GM12873 (cell line): ENCODE measurements at regions not wholly inside any gene's neighbourhood (a gene's known extent, or its start where the extent isn't known, plus 50 kb on each side); places are given as distances from the start of the nearest gene placed in this dataset.

Experiments
- CTCF ChIP-seq: IDR thresholded peaks from 2 replicates; pipeline ENCODE4 v1.5.1; 2012; ENCODE audit warnings: low read depth, mild to moderate bottlenecking, moderate library complexity, low read length, control low read depth; ENCODE audit not compliant: insufficient read depth; ENCODE audit errors: missing control alignments

GRCh38 chr3:61425356-61425755 is 136.0 kb upstream of the PTPRG start:
- no peak for TF ChIP-seq CTCF

GRCh38 chr3:61429106-61429505 is 132.3 kb upstream of the PTPRG start:
- no peak for TF ChIP-seq CTCF

- TF ChIP-seq CTCF = no peak
These were observed 122.9 kb upstream of the PTPRG start for GRCh38 chr3:61438253-61439121.

DNA sequence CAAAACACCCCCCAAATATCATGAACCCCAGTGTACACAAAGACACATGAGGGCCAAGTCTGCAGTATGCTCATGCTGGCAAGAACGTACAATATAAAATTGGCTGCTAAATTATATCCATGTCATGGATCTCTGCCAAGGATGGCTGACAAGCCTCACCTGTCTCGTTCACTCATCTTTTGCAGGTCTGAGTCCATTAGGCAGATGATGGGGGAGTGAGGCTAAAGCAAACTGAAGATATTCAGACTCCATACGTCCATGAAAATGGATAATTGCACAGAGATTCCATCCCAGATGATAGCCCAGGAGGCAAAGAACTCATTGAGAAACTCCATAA is 122.3 kb upstream of the PTPRG start:
- no peak for TF ChIP-seq CTCF

DNA sequence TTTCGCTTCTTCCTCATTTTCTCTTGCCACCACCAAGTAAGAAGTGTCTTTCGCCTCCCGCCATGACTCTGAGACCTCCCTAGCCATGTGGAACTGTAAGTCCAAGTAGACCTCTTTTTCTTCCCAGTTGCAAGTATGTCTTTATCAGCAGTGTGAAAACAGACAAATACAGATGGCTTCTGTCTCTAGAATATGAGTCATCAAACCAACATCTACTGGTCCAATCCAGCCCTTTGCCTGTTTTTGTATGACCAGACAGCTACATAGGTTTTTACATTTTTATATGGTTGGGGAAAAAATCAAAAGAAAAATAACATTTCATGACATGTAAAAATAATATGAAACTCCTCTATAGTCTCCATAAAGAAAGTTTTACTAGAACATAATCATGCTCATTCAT is 118.7 kb upstream of the PTPRG start:
- TF ChIP-seq CTCF = no peak

GRCh38 chr3:61443886-61444285 is 117.5 kb upstream of the PTPRG start:
- no peak for TF ChIP-seq CTCF

DNA sequence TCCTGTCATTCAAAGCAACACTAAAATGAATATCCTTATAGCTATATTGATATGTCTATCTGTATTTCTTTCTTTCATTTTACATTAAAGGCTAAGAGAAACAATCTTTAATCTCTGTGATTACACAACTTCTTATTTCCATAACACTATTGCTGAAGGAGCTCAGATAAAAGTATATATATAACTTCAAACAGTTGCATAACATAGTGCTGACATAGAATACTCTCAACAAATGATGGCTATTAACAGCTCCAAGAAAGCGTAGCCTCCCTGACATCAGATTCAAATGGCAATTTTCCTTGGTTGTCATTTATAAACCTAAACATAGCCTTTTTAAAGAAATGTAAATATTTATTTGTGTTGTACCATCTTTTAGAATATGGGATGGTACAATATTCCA is 116.6 kb upstream of the PTPRG start:
- TF ChIP-seq CTCF = no peak

GRCh38 chr3:61445924-61446323 is 115.4 kb upstream of the PTPRG start:
- TF ChIP-seq CTCF = no peak
